ENCODE measurements at regions not wholly inside any gene's neighbourhood (a gene's known extent, or its start where the extent isn't known, plus 50 kb on each side); places are given as distances from the start of the nearest gene placed in this dataset.

DNA sequence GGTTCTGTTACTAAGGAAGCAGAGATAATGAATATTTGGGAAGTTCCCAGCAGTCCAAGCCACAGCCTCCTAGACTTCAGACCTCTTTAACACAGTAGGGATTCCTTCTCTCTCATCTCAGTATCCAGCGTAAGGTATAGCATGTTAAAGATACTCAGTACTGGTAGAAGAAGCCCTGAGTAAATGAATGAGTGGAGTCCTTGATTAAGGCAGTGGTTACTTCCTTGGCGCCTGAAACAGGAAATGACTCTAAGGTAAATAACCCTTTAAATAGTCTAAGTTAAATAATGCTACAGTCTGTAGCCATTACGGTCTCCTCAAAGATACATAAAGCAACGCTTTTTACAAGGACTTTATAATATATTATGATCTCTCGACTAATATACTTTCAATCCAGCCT is 650.8 kb upstream of the MIR17HG start:
- Histone ChIP-seq H3K4me1 (ENCODE audit: low read depth) (no peaks in the 10 kb centered on the region), H3K9me3 (no peaks in the 10 kb centered on the region), H3K4me3 (no peak overlapping the region), H3K36me3 (ENCODE audit: low read depth) (no peaks in the 10 kb centered on the region)
- intact Hi-C loops (cut with DNase I, micrococcal nuclease), result no loop called here
- no peak for DNase-seq
- peak; percentile 56 for ATAC-seq
- TF ChIP-seq, protein P1, sequence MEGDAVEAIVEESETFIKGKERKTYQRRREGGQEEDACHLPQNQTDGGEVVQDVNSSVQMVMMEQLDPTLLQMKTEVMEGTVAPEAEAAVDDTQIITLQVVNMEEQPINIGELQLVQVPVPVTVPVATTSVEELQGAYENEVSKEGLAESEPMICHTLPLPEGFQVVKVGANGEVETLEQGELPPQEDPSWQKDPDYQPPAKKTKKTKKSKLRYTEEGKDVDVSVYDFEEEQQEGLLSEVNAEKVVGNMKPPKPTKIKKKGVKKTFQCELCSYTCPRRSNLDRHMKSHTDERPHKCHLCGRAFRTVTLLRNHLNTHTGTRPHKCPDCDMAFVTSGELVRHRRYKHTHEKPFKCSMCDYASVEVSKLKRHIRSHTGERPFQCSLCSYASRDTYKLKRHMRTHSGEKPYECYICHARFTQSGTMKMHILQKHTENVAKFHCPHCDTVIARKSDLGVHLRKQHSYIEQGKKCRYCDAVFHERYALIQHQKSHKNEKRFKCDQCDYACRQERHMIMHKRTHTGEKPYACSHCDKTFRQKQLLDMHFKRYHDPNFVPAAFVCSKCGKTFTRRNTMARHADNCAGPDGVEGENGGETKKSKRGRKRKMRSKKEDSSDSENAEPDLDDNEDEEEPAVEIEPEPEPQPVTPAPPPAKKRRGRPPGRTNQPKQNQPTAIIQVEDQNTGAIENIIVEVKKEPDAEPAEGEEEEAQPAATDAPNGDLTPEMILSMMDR (IDR thresholded peaks at IDR 0.05), result no peak

DNA sequence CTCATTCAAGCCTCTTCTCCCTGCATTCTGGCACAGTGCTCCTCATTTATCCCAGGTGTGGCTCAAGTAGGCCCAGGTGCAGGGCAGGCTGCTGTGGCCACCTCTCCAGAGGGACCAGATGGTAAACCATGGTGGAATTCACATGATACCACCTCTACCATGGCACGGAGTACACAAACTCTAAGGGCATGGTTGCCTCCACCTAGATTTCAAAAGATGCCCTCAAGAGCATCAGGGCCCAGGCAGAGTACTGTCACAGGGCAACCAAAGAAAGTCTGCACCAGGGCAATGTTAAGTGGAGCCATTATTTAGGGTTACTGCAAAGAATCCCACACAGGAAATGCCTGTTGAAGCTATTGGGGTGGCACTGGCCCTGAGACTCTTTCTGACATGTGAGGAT is 647.1 kb upstream of the MIR17HG start:
- Histone ChIP-seq H3K9me3 (no peaks in the 10 kb centered on the region), H3K4me1 (ENCODE audit: low read depth) (no peaks in the 10 kb centered on the region), H3K36me3 (ENCODE audit: low read depth) (no peaks in the 10 kb centered on the region), H3K4me3 (no peak overlapping the region)
- no peak for ATAC-seq
- intact Hi-C loops (cut with DNase I, micrococcal nuclease), result no loop called here
- no peak for DNase-seq
- TF ChIP-seq, protein P1 (IDR thresholded peaks at IDR 0.05), result no peak

DNA sequence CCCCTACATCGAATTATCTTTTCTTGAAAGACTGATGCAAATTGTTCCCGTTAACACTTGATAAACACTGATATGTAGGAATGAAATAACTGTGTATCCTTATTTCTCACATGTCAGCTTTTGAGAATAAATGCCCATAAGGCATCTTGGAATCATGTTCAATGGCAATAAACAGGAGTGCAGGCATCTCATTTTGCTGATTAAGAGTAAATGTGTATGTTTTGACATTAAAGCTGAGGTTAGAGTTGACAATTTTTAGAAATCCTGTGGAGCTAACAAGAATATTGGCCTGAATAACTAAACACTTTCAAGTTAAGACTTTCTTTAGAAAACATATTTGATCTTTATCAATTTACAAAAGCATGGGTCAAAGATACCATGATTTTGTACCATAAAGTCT is 646.2 kb upstream of the MIR17HG start:
- H3K9me3 ChIP-seq, result no peaks in the 10 kb centered on the region
- H3K4me1 ChIP-seq (ENCODE audit: low read depth), result no peaks in the 10 kb centered on the region
- ATAC-seq (no peak), DNase-seq (no peak)
- TF ChIP-seq, protein P1 (IDR thresholded peaks at IDR 0.05), result no peak
- no peaks in the 10 kb centered on the region for H3K36me3 ChIP-seq (ENCODE audit: low read depth)
- intact Hi-C loops (cut with DNase I, micrococcal nuclease), result no loop called here
- H3K4me3 ChIP-seq, result no peak overlapping the region

DNA sequence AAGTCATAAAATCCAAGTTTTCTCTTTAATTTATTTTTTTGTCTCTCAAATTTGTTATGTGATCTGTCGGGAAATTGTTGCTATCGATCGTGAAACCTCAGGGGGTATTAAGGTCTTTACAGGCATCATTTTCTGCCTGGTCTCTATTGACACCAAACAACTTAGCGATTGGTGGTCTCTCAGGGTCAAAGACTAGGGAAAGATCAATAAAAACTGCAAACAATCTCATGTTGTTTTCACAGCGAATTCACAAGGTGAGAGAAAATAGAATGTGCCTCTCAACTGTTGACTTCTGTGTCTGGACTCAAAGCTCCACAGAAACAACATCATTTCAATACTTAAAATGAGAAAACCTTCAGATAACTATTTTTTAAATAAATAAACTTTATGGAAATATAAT is 645.4 kb upstream of the MIR17HG start:
- Histone ChIP-seq H3K36me3 (ENCODE audit: low read depth) (no peaks in the 10 kb centered on the region), H3K4me1 (ENCODE audit: low read depth) (no peaks in the 10 kb centered on the region), H3K9me3 (no peaks in the 10 kb centered on the region), H3K4me3 (no peak overlapping the region)
- TF ChIP-seq, protein P1 (IDR thresholded peaks at IDR 0.05), result no peak
- ATAC-seq (no peak), DNase-seq (no peak)
- intact Hi-C loops (cut with DNase I, micrococcal nuclease), result no loop called here

DNA sequence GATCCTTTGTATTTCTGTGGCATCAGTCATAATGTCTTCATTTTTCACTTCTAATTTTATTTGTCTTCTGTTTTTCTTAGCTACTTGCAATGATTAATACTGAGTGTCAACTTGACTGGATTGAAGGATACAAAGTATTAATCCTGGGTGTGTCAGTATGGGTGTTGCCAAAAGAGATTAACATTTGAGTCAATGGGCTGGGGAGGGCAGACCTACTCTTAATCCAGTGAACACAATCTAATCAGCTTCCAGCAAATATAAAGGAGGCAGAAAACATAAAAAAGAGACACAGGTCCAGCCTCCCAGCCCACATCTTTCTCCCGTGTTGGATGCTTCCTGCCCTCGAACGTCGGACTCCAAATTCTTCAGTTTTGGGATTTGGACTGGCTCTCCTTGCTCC is 640.9 kb upstream of the MIR17HG start:
- Histone ChIP-seq H3K9me3 (no peaks in the 10 kb centered on the region), H3K4me3 (no peak overlapping the region), H3K4me1 (ENCODE audit: low read depth) (no peaks in the 10 kb centered on the region), H3K36me3 (ENCODE audit: low read depth) (no peaks in the 10 kb centered on the region)
- TF ChIP-seq, protein P1 (IDR thresholded peaks at IDR 0.05), result no peak
- ATAC-seq (no peak), DNase-seq (no peak)
- intact Hi-C loops (cut with DNase I, micrococcal nuclease), result no loop called here

DNA sequence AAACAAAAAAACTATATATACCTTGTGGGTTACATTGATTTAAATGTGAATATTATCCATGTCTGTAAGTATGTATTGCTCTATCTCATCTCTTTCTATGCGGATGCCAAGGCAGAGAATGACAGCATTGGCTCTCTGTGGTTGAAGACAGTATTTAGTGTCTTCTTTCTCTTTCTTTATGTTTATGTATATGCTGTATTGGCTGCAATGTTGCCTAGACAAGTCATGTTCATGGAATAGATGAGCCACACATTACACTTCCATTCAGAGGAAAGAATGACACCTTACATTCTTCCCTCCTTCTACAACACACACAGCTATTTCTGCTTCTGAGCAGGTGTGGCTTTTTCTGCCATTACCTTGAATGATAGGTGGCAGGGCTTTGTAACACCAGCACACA is 639.4 kb upstream of the MIR17HG start:
- H3K4me1 ChIP-seq (ENCODE audit: low read depth), result no peaks in the 10 kb centered on the region
- TF ChIP-seq, protein P1 (IDR thresholded peaks at IDR 0.05), result no peak
- intact Hi-C loops (cut with DNase I, micrococcal nuclease), result no loop called here
- no peak for ATAC-seq
- DNase-seq, result no peak
- no peak overlapping the region for H3K4me3 ChIP-seq
- no peaks in the 10 kb centered on the region for H3K36me3 ChIP-seq (ENCODE audit: low read depth)
- no peaks in the 10 kb centered on the region for H3K9me3 ChIP-seq
